ENCODE measurements at regions not wholly inside any gene's neighbourhood (a gene's known extent, or its start where the extent isn't known, plus 50 kb on each side); places are given as distances from the start of the nearest gene placed in this dataset.

- no peak for TF ChIP-seq CTCF (IDR thresholded peaks at IDR 0.05)
- TF ChIP-seq POLR2AphosphoS5 (IDR thresholded peaks at IDR 0.05) = no peak
Observed at GRCh38 chr3:163521261-163521660, 1557.0 kb downstream of the SI start.
